H1 (cell line): ENCODE measurements at regions not wholly inside any gene's neighbourhood (a gene's known extent, or its start where the extent isn't known, plus 50 kb on each side); places are given as distances from the start of the nearest gene placed in this dataset.

Experiments used
- NRF1 ChIP-seq: IDR thresholded peaks from 2 replicates; pipeline ENCODE4 v1.6.1; 2011; ENCODE audit warnings: mild to moderate bottlenecking, low read depth, low read length, improper control_type of control experiment
- POLR2AphosphoS5 ChIP-seq: IDR thresholded peaks from 2 replicates; pipeline ENCODE4 v1.6.1; 2011; ENCODE audit warnings: low read depth, low read length
- SP4 ChIP-seq: IDR thresholded peaks from 2 replicates; pipeline ENCODE4 v1.6.1; 2012; ENCODE audit warnings: low read length, inconsistent platforms
- TCF12 ChIP-seq: IDR thresholded peaks from 2 replicates; pipeline ENCODE4 v1.6.1; 2011; ENCODE audit warnings: low read depth, mild to moderate bottlenecking, low read length

DNA sequence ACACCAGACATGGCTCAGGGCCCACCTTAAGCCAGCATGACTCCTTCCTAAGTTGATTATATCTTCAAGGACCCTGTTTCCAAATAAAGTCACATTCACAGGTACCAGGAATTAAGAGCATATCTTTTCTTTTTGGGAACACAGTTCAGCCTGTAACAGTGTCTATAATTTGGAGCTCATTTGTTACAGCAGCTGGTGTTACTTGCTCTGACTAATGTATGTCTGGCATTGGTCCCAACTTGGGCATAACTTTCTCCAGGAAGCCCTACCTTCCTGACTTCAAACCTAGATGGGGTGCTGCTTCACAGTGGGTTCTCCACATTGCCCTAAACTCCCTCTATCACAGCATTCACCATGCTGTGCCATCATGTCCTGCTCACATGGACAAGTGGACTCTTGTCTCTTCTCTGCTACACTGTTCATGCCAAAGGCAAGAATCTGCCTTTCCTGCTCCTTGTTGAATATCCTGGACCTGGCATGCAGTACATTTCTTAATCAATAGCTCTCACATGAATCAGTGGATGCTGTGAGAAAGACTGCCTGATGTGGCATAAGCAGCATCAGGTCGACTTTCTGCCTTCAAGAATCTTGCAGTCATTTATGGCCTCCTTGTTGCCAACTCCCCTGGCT lies 117.4 kb upstream of the FOXA2 start (continued):
- TF ChIP-seq SP4 (no peak), POLR2AphosphoS5 (no peak), NRF1 (no peak), TCF12 (no peak)
